Keratinocyte (primary cell): ENCODE measurements at regions not wholly inside any gene's neighbourhood (a gene's known extent, or its start where the extent isn't known, plus 50 kb on each side); places are given as distances from the start of the nearest gene placed in this dataset.

Source experiments
- DNase-seq: peaks from one replicate; pipeline ENCODE4 v3.0.0-alpha.2; 2011; ENCODE audit warnings: low read depth, missing footprints, low spot score
- FAIRE-seq: peaks from 2 replicates; lab custom pipeline; 2011; peaks lifted over from hg19 to GRCh38; lab: Jason Lieb, UNC
- H2AFZ ChIP-seq: 2 replicates; pipeline ENCODE4 v1.6.0; 2012; ENCODE audit warnings: low read length, control low read depth, inconsistent platforms; ENCODE audit not compliant: control insufficient read depth
- H3K27ac ChIP-seq: 2 replicates; pipeline ENCODE4 v1.5.1; 2011; ENCODE audit warnings: low read length; ENCODE audit not compliant: control insufficient read depth, insufficient read depth
- H3K27me3 ChIP-seq: 3 replicates; pipeline ENCODE4 v1.6.0; 2011; ENCODE audit warnings: low read length; ENCODE audit not compliant: control insufficient read depth, insufficient read depth; ENCODE audit errors: extremely low read depth
- H3K36me3 ChIP-seq, 2 experiments: 2 replicates in 1 of 2; 3 replicates in 1 of 2; pipeline ENCODE4 v1.5.1; 2011; ENCODE audit warnings: low read length in 2 of 2, mild to moderate bottlenecking in 1 of 2; ENCODE audit not compliant: control insufficient read depth in 2 of 2, insufficient read depth in 2 of 2; ENCODE audit errors: extremely low read depth in 1 of 2
- H3K4me1 ChIP-seq: 3 replicates; pipeline ENCODE4 v1.5.1; 2011; ENCODE audit warnings: low read length; ENCODE audit not compliant: control insufficient read depth, insufficient read depth; ENCODE audit errors: extremely low read depth
- H3K4me2 ChIP-seq: 3 replicates; pipeline ENCODE4 v1.6.0; 2011; ENCODE audit warnings: low read depth, low read length; ENCODE audit not compliant: control insufficient read depth, insufficient read depth; ENCODE audit errors: extremely low read depth
- H3K4me3 ChIP-seq, 3 experiments: fragments of 200-600 bp in 1 of 3; sonication (generic) in 1 of 3; 2 replicates in 2 of 3; 3 replicates in 1 of 3; pipeline ENCODE4 v1.5.1; 2011 to 2016; ENCODE audit warnings: low read length in 3 of 3, mild to moderate bottlenecking in 3 of 3, control low read depth in 2 of 3, inconsistent platforms in 1 of 3, low read depth in 1 of 3, mixed read lengths in 1 of 3, mixed run types in 1 of 3, moderate library complexity in 1 of 3; ENCODE audit not compliant: control insufficient read depth in 2 of 3, insufficient read depth in 2 of 3; ENCODE audit errors: extremely low read depth in 1 of 3
- H3K79me2 ChIP-seq: 2 replicates; pipeline ENCODE4 v1.6.0; 2012; ENCODE audit warnings: low read length; ENCODE audit not compliant: control insufficient read depth, insufficient read depth
- H3K9ac ChIP-seq: 3 replicates; pipeline ENCODE4 v1.6.0; 2011; ENCODE audit warnings: low read length; ENCODE audit not compliant: control insufficient read depth, insufficient read depth; ENCODE audit errors: extremely low read depth
- H3K9me1 ChIP-seq: 3 replicates; pipeline ENCODE4 v1.6.0; 2011; ENCODE audit warnings: low read length; ENCODE audit not compliant: control insufficient read depth, insufficient read depth; ENCODE audit errors: extremely low read depth
- H3K9me3 ChIP-seq: 2 replicates; pipeline ENCODE4 v1.5.1; 2012; ENCODE audit warnings: low read depth, low read length; ENCODE audit not compliant: control insufficient read depth
- H4K20me1 ChIP-seq: 3 replicates; pipeline ENCODE4 v1.6.0; 2011; ENCODE audit warnings: low read length; ENCODE audit not compliant: control insufficient read depth, insufficient read depth; ENCODE audit errors: extremely low read depth
- EZH2 ChIP-seq: IDR thresholded peaks from one replicate; pipeline ENCODE4 v1.6.1; 2012; ENCODE audit warnings: inconsistent platforms, mild to moderate bottlenecking, low read length, moderate library complexity
- dilution Hi-C: fragments of 300-500 bp; cut with MboI; formaldehyde crosslinking; loops from one replicate; pipeline ENCODE4 v1.7.0; 2020; ENCODE audit warnings: low sequenced_read_pairs; ENCODE audit not compliant: extremely low pct_ligation_motif_present
- TF ChIP-seq, protein P1 (sequence below), 3 experiments: IDR thresholded peaks in 1 of 3; conservative IDR thresholded peaks in 1 of 3; optimal IDR thresholded peaks in 1 of 3; 2 replicates in 2 of 3; 3 replicates in 1 of 3; pipeline versions ENCODE3 to v1.5.1; 2011; ENCODE audit warnings: low read length in 3 of 3, mild to moderate bottlenecking in 3 of 3, moderate library complexity in 2 of 3, control low read depth in 1 of 3, inconsistent platforms in 1 of 3; ENCODE audit not compliant: insufficient read depth in 2 of 3; ENCODE audit errors: extremely low read depth in 1 of 3

DNA sequence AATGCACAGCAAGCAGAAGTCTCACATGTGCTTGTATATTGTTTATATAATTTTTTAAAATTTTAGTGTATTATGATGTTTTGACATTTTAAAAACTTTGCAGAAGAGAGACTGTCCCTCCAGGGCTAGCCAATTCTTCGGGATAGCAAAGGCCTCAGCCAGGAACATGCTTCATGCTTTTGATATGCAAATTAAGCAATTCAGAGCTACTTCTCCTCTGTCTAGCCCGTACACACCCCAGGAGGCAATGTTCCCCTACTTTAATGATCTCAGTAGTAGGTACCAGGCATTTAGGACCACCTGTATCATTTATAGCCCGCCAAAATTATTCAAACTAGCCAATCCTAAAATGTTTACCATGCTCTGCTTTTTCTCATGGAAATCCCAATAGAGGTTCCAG lies 1116.2 kb downstream of the OLFM4 start:
- dilution Hi-C loops = no loop called here
- H3K4me2 ChIP-seq = no peak overlapping the region
- H3K4me1 ChIP-seq = no peaks in the 10 kb centered on the region
- no peaks in the 10 kb centered on the region for H3K27me3 ChIP-seq
- H3K4me3 ChIP-seq = no peak overlapping the region
- H3K9me3 ChIP-seq = no peaks in the 10 kb centered on the region
- H3K79me2 ChIP-seq = no peaks in the 10 kb centered on the region
- no peak for TF ChIP-seq EZH2
- TF ChIP-seq, protein P1, sequence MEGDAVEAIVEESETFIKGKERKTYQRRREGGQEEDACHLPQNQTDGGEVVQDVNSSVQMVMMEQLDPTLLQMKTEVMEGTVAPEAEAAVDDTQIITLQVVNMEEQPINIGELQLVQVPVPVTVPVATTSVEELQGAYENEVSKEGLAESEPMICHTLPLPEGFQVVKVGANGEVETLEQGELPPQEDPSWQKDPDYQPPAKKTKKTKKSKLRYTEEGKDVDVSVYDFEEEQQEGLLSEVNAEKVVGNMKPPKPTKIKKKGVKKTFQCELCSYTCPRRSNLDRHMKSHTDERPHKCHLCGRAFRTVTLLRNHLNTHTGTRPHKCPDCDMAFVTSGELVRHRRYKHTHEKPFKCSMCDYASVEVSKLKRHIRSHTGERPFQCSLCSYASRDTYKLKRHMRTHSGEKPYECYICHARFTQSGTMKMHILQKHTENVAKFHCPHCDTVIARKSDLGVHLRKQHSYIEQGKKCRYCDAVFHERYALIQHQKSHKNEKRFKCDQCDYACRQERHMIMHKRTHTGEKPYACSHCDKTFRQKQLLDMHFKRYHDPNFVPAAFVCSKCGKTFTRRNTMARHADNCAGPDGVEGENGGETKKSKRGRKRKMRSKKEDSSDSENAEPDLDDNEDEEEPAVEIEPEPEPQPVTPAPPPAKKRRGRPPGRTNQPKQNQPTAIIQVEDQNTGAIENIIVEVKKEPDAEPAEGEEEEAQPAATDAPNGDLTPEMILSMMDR (optimal IDR thresholded peaks at IDR 0.05 in 1 of 3, IDR thresholded peaks at IDR 0.05 in 1 of 3, conservative IDR thresholded peaks at IDR 0.05 in 1 of 3; ENCODE audit: extremely low read depth in 1 of 3, insufficient read depth in 2 of 3, low read length in 3 of 3) = no peak
- no peaks in the 10 kb centered on the region for H3K9me1 ChIP-seq
- H3K27ac ChIP-seq = no peak overlapping the region
- no peaks in the 10 kb centered on the region for H4K20me1 ChIP-seq
- no peak for DNase-seq
- H3K9ac ChIP-seq = no peak overlapping the region
- no peak for FAIRE-seq
- no peak overlapping the region for H2AFZ ChIP-seq
- no peaks in the 10 kb centered on the region for H3K36me3 ChIP-seq

DNA sequence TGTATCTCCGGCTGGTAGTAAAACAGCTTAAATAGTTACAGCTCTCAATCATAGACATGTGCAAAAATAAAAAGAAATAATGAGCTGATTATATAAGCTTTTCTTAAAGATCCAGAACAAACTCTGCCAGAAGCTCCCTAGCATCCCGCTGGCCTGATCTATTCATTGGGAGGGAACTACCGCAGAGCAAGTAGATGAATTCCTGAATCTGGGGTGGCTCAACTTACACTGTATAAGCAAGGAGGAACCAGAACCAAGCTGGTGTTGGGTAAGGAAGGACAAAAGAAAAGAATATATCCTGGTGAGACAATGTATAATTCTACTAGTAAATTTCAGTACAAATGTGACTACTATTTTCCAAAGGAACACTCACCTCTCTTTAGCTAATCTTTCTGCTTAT lies 1122.2 kb downstream of the OLFM4 start:
- Histone ChIP-seq H3K4me2 (no peak overlapping the region), H3K4me3 (no peak overlapping the region), H4K20me1 (no peaks in the 10 kb centered on the region), H3K79me2 (no peaks in the 10 kb centered on the region), H3K9me3 (no peaks in the 10 kb centered on the region), H3K4me1 (no peaks in the 10 kb centered on the region), H2AFZ (no peak overlapping the region), H3K9me1 (no peaks in the 10 kb centered on the region), H3K36me3 (no peaks in the 10 kb centered on the region), H3K9ac (no peak overlapping the region), H3K27me3 (no peaks in the 10 kb centered on the region), H3K27ac (no peak overlapping the region)
- TF ChIP-seq, protein P1 (optimal IDR thresholded peaks at IDR 0.05 in 1 of 3, IDR thresholded peaks at IDR 0.05 in 1 of 3, conservative IDR thresholded peaks at IDR 0.05 in 1 of 3; ENCODE audit: extremely low read depth in 1 of 3, insufficient read depth in 2 of 3, low read length in 3 of 3) = no peak
- TF ChIP-seq EZH2 = no peak
- DNase-seq (no peak), FAIRE-seq (no peak)
- dilution Hi-C loops = no loop called here
